GM12864 (cell line): ENCODE measurements at regions not wholly inside any gene's neighbourhood (a gene's known extent, or its start where the extent isn't known, plus 50 kb on each side); places are given as distances from the start of the nearest gene placed in this dataset.

ENCODE experiments used
- DNase-seq: peaks from one replicate; pipeline ENCODE4 v3.0.0-alpha.2; 2011; ENCODE audit warnings: low read depth
- H3K4me3 ChIP-seq: 2 replicates; pipeline ENCODE4 v1.5.1; 2011; ENCODE audit warnings: mild to moderate bottlenecking, low read depth, low read length, control low read depth
- TF ChIP-seq, protein P1 (sequence below): IDR thresholded peaks from 2 replicates; pipeline ENCODE4 v1.5.1; 2011; ENCODE audit warnings: low read depth, mild to moderate bottlenecking, moderate library complexity, low read length, control low read depth, inconsistent platforms; ENCODE audit errors: missing control alignments

- TF ChIP-seq, protein P1, sequence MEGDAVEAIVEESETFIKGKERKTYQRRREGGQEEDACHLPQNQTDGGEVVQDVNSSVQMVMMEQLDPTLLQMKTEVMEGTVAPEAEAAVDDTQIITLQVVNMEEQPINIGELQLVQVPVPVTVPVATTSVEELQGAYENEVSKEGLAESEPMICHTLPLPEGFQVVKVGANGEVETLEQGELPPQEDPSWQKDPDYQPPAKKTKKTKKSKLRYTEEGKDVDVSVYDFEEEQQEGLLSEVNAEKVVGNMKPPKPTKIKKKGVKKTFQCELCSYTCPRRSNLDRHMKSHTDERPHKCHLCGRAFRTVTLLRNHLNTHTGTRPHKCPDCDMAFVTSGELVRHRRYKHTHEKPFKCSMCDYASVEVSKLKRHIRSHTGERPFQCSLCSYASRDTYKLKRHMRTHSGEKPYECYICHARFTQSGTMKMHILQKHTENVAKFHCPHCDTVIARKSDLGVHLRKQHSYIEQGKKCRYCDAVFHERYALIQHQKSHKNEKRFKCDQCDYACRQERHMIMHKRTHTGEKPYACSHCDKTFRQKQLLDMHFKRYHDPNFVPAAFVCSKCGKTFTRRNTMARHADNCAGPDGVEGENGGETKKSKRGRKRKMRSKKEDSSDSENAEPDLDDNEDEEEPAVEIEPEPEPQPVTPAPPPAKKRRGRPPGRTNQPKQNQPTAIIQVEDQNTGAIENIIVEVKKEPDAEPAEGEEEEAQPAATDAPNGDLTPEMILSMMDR: no peak
- H3K4me3 ChIP-seq: no peak overlapping the region
- DNase-seq: no peak
Observed at GRCh38 chr6:40112350-40112749, 178.1 kb upstream of the MOCS1 start.

- TF ChIP-seq, protein P1: no peak
- DNase-seq: no peak
- no peak overlapping the region for H3K4me3 ChIP-seq
Observed at GRCh38 chr6:40108736-40109135, 174.5 kb upstream of the MOCS1 start.

GRCh38 chr6:40106840-40107239 is 172.6 kb upstream of the MOCS1 start:
- DNase-seq: no peak
- no peak overlapping the region for H3K4me3 ChIP-seq
- TF ChIP-seq, protein P1: no peak

- DNase-seq: no peak
- TF ChIP-seq, protein P1: no peak
- H3K4me3 ChIP-seq: no peak overlapping the region
Observed at GRCh38 chr6:40098774-40099173, 164.5 kb upstream of the MOCS1 start.

DNA sequence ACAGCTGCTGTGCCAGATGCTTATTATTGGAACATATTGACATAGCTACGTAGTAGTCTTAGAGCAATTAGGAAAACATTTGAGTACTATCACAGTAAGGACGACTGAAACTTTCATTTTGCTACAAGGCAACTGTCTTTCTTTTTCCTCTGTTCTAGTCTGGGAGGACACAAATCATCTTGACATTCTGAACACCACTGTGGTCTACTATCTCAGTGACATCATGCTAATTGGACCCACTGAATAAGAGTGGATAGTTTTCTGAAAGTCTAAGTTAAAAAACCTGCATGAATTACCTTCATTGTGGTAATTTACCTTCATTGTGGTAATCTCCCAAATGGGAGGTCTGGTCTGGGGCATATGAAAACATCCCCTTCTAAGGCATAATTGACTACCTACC is 163.3 kb upstream of the MOCS1 start:
- no peak for DNase-seq
- H3K4me3 ChIP-seq: no peak overlapping the region
- TF ChIP-seq, protein P1: no peak

DNA sequence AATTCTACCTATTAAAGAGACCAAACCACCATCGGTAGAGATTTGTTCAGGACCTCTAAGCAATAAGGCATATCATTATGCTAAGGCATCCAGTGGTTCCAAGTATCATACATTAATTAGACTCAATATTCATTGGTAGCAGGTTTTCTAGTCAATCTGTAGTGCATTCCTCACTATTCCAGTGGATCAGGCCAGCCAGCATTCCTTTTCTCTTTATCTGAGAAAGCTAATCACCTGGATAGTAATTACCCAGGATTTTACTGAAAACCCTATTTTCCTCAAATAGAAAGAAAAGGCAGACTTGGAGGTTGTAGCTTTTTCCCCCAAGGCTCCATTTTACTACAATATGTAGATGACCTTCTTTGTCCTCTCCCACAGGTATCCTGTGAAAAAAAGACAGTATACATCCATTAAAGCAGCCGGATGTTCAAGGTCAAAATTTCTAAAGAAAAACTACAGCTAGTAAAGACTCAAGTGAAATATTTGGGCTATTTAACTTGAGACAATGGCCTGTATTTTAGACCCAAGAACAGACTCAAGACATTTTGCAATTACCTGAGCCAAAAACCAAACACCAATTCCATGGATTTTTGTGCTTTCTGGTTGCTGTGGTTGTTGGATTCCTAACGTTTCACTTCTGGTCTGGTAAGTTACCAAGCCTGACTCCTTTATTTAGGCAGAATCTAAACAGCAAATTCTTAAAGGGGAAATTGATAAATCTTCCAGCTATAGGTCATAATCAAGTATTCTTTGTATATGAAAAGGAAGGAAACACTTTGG is 149.1 kb upstream of the MOCS1 start:
- no peak overlapping the region for H3K4me3 ChIP-seq
- no peak for DNase-seq
- TF ChIP-seq, protein P1: no peak
